Liver (tissue), 3 donors: ENCODE measurements at regions not wholly inside any gene's neighbourhood (a gene's known extent, or its start where the extent isn't known, plus 50 kb on each side); places are given as distances from the start of the nearest gene placed in this dataset.

ENCODE experiments used
- SP1 ChIP-seq: IDR thresholded peaks from 2 replicates; pipeline ENCODE4 v1.6.1; 2018; ENCODE audit warnings: antibody characterized with exemption, mild to moderate bottlenecking
- TAF1 ChIP-seq: conservative IDR thresholded peaks from 2 replicates; pipeline ENCODE4 v1.6.1; 2016; ENCODE audit warnings: antibody characterized with exemption, mild to moderate bottlenecking
- TF ChIP-seq, protein P1 (sequence below): fragments of 150-350 bp; IDR thresholded peaks from 2 replicates; pipeline ENCODE4 v1.5.1; 2017; ENCODE audit warnings: improper control_type of control experiment, low read depth, low read length; ENCODE audit not compliant: missing input control
- donor health status: healthy.
- donor health status: healthy.

DNA sequence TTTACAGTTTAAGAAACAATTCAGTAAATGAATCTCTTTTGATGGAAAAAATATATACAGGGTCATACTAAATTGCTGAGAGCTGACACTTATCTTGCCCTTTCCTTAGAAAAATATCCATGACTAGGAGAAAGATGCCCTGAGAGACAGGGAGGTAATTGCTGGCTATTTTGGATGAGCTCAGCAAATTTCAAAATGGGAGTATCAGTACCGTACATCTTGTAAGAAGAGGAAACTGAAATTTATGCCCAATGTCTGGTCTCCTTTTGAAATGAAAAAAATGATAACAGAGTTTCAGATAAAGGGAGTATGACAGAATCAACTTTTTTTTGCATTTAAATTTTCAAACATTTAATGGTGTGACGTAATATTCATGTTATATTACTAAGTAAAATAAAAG is 415.8 kb upstream of the CDH10 start:
- TF ChIP-seq, protein P1, sequence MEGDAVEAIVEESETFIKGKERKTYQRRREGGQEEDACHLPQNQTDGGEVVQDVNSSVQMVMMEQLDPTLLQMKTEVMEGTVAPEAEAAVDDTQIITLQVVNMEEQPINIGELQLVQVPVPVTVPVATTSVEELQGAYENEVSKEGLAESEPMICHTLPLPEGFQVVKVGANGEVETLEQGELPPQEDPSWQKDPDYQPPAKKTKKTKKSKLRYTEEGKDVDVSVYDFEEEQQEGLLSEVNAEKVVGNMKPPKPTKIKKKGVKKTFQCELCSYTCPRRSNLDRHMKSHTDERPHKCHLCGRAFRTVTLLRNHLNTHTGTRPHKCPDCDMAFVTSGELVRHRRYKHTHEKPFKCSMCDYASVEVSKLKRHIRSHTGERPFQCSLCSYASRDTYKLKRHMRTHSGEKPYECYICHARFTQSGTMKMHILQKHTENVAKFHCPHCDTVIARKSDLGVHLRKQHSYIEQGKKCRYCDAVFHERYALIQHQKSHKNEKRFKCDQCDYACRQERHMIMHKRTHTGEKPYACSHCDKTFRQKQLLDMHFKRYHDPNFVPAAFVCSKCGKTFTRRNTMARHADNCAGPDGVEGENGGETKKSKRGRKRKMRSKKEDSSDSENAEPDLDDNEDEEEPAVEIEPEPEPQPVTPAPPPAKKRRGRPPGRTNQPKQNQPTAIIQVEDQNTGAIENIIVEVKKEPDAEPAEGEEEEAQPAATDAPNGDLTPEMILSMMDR: no peak
- TF ChIP-seq TAF1 (no peak), SP1 (no peak)
